ENCODE measurements at regions not wholly inside any gene's neighbourhood (a gene's known extent, or its start where the extent isn't known, plus 50 kb on each side); places are given as distances from the start of the nearest gene placed in this dataset.
"Not testable (repeated sequence)": the region's sequence is repeated elsewhere in the genome, so short reads cannot be mapped to it uniquely, and the experiment has no call there.

DNA sequence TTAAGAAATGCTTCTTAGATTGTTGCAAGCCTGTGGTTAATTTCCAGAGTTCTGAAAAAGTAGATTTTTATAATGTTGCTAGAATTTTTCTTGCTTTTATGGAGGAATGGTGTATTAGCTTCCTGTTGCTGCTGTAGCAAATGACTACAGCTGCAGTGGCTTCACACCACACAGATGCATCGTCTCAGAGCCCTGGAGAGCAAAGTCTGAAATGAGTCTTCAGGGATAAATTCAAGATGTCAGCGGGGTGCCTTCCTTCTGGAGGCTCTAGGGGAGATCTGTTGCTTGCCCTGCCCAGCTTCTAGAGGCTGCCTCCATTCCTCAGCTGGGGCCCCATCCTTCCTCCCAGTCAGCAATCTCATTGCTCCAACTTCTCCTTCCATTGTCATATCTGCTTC is 187.8 kb downstream of the ZNF516 start:
- DNase-seq: no peak

DNA sequence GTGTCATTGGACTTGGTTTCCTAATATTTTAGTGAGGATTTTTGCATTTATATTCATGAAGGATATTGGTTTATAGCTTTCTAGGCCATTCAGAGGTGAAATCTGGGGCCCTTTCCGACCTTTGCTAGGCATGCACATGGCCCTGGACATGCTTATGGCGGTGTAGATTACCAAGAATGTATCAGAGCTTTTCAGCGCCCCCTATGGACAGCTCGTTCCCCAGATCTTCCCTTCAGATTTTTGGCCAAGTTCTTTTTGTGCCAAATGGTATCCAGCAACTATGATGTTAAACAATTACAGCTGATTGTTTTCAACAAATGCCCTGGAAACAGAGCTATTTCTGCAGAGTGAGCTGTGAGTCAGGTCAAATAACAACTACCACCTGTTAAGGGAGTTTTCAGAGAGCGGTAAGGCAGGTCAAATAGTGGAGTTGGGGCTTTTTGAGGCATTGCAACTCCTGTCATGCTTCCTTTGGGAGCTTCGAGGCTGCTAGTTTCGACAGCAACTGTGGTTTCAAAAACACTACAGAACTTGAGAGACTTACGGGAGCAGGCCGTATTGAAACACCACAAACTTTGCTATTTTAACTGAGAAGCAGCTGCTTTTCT is 188.3 kb downstream of the ZNF516 start:
- no peak for DNase-seq

DNA sequence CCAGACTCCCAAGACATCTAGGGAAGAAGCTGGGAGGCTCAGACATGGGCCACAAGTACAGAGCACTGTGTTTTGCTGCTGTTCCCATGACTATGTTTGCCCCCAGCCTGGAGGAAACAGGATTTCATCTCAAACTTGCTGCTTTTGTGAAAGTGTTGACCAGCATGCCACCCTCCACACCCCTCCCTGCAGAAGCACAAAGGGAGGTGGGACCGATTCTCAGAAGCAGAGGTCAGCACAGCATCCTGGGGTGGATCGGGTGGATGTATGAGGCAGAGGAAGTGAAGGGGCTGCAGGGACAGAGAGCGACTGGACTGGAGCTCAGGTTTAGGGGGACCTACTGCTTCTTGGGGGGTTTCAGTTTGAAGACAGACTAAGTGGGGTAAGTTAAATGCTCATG is 209.2 kb downstream of the ZNF516 start:
- DNase-seq: no peak

- no peak for DNase-seq
These were observed 213.5 kb downstream of the ZNF516 start for GRCh38 chr18:76281565-76281964.

DNA sequence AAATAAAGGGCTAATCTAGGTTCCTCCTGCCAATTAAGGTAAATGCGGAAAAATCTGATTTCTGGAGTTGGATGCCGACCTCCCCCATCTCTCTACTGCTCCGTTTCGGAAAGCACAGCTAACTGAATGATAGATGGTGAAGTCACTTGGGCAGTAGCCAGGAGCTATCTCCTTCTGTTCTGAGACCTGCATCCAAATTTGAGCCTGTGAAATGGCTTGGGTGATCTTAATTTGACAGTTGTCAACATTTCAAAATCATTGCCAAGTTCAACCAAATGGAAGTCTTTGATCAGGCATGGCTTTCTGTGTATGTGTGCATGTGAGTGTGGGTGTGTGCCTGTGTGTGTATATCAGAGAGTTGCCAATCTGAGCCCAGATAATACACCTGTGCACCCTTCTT is 217.2 kb downstream of the ZNF516 start:
- no peak for DNase-seq

DNA sequence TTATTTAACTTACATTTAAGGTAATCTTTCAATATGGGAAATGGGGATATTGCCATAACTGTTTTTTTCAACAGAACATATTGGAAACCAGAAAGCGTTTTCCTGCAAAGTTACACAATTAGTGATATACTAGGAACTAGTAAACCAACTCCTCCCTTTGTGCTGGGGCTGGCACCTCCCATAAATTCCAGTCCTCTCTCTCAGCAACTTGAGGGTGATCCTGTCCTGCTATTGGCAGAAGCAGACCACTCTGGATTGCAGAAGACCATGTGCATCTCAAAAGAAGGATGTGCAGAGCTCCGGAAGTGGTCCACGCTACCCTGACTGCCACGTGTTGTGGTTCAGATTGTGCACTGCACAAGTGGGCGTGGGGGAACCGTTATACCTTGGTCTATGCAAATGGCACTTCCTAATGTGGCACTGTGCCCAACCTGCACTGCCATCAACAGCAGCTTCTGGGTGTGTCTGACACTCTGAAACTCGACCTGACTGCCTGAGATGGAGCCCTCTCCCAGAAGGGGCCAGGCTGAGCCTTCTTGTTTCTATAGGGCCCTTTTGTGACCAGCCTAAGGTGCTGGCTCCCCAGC is 219.2 kb downstream of the ZNF516 start:
- no peak for DNase-seq

- DNase-seq: no peak
These were observed 220.4 kb downstream of the ZNF516 start for GRCh38 chr18:76274468-76275289.

DNA sequence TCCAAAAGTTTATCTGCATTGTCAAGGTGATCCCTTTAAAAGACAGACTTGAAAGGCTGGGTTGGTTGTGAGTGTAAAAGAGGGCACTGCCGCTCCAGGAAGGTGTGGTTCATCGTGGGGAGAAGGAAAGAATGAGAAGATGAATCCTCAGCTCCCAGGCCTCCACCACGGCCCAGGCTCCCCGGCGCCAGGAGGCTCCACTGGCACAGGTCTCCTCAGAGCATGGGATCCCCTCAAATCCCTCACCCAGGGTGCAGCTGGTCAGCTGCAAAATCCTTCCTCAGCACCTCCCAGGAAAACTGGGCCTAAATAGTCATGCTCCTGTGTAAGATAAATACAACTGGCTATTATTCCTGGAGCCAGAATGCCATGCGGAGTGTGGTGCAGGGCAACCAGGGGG is 221.1 kb downstream of the ZNF516 start:
- DNase-seq: no peak

- DNase-seq: no peak
These were observed 222.0 kb downstream of the ZNF516 start for GRCh38 chr18:76273036-76273545.

- DNase-seq: not testable (repeated sequence)
These were observed 227.6 kb downstream of the ZNF516 start for GRCh38 chr18:76267423-76267822.

GRCh38 chr18:76266236-76266991 is 228.6 kb downstream of the ZNF516 start:
- no peak for DNase-seq

- DNase-seq: no peak
These were observed 229.4 kb downstream of the ZNF516 start for GRCh38 chr18:76265497-76266235.

DNA sequence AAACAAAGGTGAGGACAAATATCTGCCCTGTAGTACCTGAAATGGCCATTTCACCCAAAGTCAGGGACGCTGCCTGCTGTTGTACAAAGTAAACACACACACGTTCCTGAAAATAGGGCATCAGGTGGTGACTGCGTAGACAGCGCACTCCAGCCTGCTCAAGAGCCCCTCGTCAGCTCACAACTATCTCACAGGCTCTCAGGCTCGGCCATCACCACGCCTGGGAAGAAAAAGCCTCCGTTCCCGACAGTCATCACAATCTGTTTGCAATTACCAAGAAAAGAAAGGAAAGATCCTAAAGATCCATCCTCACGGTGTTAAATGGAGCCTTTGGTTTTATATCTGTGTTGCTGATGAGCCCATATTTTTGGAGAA is 230.2 kb downstream of the ZNF516 start:
- DNase-seq: no peak

DNA sequence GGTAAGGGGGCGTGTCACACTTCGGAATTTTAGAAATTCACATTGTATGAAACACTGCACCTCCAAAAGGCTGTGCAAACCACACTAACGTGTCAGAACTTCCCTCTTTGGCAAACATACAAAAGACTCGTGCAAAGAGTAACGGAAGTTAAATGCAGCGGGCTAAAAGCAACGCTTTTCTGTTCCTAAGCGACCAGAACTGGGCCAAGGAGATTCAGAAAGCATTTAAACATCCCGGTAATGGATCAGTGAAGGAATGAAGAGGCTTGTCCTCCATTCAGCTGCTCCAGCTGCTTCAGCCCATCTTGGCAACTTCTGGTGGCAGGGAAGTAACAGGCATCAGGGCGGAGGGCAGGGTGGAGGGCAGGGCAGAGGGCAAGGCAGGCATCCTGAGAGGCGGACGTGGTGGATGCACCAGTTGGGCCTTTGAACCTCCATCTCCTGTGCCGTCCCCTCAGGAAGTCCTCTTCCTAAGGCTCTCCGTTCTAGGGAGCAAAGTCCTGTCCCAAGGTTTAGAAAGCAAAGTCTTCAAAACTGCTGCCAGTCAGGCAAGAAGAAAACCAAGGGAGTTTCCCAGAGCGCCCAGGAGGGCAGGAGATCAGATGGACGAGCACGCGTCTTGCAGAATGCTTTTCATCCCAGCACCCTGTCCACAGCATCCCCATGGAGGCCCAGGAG is 230.7 kb downstream of the ZNF516 start:
- no peak for DNase-seq

DNA sequence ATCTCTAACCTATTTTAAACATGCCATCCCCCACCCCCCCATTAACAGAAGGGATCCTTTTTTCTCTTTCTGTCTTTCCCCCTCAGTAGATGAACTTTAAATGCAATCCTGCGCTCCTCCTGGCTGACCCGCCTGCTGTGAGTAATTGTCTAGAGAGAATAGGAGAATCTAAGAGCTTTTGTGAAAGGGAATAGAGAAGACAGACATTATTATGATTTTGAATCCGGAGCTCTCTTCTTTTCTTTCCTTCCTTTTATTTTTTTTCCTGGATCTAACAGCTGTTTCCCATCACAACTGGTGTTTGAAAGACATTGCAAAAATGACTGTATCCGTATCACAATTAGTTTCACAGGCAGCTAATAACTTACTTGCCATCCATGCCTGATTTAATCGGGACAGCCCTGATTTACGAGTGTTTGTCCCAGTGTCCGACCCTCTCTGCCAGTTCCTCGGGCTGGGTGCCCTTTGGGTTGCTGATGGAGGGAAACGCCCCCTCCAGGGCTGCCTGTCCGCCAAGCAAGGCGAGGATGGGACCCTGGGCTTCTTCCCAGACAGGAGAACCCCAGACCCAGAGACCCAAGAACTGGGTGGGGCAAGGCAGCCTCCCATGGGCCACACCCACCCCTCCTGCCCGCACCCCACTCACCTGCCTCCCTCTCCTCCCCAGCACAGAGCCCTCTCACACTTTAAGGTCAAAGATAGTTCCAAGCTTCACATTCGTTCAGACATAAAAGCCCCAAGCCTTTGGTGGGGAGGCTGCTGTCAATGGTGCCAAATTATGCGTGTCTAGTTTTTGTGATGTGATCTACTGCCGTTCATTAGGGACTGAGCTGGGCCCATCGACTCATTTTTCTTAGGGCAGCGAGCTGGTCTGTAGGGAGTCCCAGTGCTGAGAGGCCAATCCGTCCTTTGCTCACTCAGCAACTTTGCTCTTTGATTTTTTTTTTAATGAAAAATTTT is 231.7 kb downstream of the ZNF516 start:
- no peak for DNase-seq

GRCh38 chr18:76260941-76261472 is 234.0 kb downstream of the ZNF516 start:
- no peak for DNase-seq

DNA sequence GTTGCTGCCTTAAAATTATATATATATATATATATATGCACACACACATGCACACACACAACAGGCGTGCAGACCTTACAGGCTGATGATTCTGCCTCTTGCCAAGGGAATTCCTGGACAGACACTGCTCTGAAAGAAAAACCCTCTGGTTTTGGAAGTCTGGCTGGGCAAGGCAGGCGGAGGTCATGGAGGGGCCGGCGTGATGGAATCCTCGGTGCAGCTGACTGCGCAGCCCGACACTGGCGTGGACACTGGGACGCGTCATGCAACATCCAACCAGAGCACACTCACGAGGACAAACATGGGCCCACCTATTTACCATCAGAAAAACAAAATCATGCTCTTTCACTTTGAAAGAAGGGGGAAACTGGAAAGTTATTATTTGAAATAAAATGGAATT is 235.3 kb downstream of the ZNF516 start:
- DNase-seq: no peak

DNA sequence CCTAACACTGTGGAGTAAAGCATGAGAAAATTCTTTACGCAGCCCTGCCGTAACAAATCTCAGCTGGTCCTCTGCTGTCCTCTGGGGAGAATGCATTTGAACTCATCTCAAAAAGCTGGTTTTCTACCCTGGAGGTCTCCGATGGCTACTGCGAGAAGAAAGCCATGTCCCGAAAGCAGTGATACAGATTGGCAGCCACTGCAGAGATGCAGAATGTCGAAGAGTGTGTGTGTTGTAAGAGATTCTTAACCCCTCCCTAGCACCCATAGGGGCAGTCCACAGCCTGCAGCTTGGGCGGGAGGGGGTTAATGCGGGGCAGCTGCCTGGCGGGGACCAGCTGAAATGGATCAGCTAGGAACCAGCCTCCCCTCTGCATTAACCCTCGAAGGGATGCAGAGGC is 235.9 kb downstream of the ZNF516 start:
- no peak for DNase-seq

DNA sequence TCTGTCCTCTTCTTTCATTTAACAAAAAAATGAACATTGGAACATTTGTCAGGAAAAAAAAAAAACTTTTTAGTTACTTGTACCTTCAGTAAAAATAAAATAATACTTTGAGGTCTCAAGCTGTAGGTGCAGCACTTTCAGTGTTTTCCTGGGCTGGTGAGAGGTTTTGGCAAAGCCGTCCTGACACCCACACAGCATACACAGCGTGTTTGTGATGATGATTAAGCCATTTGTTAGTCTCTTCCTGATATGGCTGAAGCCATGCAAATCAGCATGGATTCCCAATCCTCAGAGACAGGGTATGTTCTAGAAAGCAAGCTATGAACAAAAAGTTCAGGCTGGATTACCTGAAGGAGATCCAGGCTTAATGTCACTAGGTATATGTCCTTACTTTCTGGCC is 236.8 kb downstream of the ZNF516 start:
- DNase-seq: no peak

GRCh38 chr18:76255070-76255683 is 239.9 kb downstream of the ZNF516 start:
- no peak for DNase-seq
